WERI-Rb-1 (cell line): ENCODE measurements at regions not wholly inside any gene's neighbourhood (a gene's known extent, or its start where the extent isn't known, plus 50 kb on each side); places are given as distances from the start of the nearest gene placed in this dataset.

Experiments
- DNase-seq: peaks from one replicate; pipeline ENCODE4 v3.0.0-alpha.2; 2020
- H3K27ac ChIP-seq: fragments of 250-450 bp; sonication (Bioruptor Pico); 2 replicates; pipeline ENCODE4 v1.5.1; 2020; ENCODE audit warnings: mild to moderate bottlenecking, moderate library complexity
- H3K27me3 ChIP-seq: fragments of 250-450 bp; sonication (Bioruptor Pico); 2 replicates; pipeline ENCODE4 v1.5.1; 2021; ENCODE audit warnings: mild to moderate bottlenecking, low read depth, moderate library complexity; ENCODE audit not compliant: insufficient read depth, severe bottlenecking
- H3K36me3 ChIP-seq: fragments of 250-450 bp; sonication (Bioruptor Pico); 2 replicates; pipeline ENCODE4 v1.5.1; 2020; ENCODE audit warnings: mild to moderate bottlenecking, moderate library complexity
- H3K4me3 ChIP-seq: 2 replicates; pipeline ENCODE4 v1.5.1; 2011; ENCODE audit warnings: low read depth, mild to moderate bottlenecking, control low read depth, low read length
- H3K9me3 ChIP-seq: fragments of 250-450 bp; sonication (Bioruptor Pico); 2 replicates; pipeline ENCODE4 v1.5.1; 2021; ENCODE audit warnings: mild to moderate bottlenecking, moderate library complexity; ENCODE audit not compliant: severe bottlenecking
- TF ChIP-seq, protein P1 (sequence below): IDR thresholded peaks from 2 replicates; pipeline ENCODE4 v1.5.1; 2011; ENCODE audit warnings: low read depth, mild to moderate bottlenecking, control low read depth, inconsistent platforms, low read length

DNA sequence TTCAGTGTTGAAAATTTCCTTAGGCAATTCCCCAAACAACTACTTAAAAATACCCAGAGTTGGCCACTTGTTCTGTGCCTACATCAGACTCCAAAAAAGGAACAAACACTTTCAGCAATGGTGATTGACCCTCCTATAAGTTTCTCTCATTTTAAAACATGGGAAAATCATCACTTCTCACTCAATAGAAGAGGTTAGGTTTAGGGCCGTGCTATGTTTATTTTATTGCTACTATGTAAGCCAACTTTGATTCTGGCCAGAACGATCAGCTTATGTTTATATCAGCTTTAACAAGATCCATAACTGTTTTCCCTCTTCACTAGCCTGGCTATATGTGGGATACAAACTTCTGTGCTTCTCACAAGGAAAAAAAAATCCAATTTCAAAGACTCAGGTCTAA, 133.1 kb downstream of the MTNR1A start:
- TF ChIP-seq, protein P1, sequence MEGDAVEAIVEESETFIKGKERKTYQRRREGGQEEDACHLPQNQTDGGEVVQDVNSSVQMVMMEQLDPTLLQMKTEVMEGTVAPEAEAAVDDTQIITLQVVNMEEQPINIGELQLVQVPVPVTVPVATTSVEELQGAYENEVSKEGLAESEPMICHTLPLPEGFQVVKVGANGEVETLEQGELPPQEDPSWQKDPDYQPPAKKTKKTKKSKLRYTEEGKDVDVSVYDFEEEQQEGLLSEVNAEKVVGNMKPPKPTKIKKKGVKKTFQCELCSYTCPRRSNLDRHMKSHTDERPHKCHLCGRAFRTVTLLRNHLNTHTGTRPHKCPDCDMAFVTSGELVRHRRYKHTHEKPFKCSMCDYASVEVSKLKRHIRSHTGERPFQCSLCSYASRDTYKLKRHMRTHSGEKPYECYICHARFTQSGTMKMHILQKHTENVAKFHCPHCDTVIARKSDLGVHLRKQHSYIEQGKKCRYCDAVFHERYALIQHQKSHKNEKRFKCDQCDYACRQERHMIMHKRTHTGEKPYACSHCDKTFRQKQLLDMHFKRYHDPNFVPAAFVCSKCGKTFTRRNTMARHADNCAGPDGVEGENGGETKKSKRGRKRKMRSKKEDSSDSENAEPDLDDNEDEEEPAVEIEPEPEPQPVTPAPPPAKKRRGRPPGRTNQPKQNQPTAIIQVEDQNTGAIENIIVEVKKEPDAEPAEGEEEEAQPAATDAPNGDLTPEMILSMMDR, result no peak
- Histone ChIP-seq H3K4me3 (no peak overlapping the region), H3K9me3 (no peaks in the 10 kb centered on the region), H3K27me3 (peaks cover 89% of the 10 kb centered on the region), H3K27ac (no peak overlapping the region), H3K36me3 (no peaks in the 10 kb centered on the region)
- no peak for DNase-seq

DNA sequence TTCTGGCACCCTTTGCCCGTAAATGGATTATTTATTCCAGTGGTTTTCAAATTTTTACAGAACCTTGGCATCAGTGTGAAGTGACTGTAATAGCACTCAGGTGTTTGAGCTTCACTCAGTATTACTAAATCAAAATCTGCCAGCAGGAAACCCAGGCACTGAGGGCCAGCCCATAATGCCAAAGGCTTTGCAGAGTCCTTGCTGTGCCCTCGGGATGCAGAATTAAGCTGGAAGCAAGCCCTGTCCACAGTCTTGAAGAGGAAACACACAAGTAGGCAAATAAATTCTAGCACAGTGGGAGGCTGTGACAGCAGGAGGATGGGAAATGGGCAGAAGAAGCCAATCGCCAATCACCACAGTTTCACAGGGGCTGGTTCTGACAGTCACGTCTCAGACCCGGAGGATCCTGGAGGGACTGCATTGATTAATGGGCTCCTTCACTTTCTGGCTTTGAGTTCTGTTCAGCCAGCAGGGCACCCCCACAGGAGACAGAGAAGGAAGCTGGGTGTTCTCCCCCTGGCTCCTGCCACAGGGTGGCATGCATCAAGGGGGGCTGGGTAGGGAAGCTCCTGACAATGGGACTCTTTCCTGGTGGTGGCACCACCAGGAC, 138.8 kb downstream of the MTNR1A start:
- DNase-seq, result no peak
- TF ChIP-seq, protein P1, result no peak
- Histone ChIP-seq H3K27ac (no peak overlapping the region), H3K36me3 (no peaks in the 10 kb centered on the region), H3K9me3 (no peaks in the 10 kb centered on the region), H3K27me3 (peaks cover 91% of the 10 kb centered on the region), H3K4me3 (no peak overlapping the region)

DNA sequence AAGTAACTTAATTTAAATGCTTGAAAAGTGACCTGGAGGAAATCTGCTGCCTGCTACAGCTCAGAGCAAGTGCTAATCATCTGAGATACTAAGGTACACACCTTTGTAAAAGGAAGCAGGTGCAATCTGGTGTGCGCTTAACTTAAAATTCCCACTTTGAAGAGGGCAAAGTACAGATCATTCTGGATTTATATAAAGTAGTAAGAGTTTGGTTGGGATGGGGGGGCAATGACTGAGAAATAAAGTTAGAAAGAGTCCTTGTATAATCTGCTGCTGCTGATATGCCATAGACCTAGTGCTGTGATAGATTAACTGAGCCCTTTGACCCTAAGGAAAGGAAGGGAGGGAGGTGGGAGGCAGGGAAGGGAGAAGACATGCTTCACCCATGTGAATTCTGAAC, 141.0 kb downstream of the MTNR1A start:
- Histone ChIP-seq H3K36me3 (no peaks in the 10 kb centered on the region), H3K4me3 (no peak overlapping the region), H3K9me3 (no peaks in the 10 kb centered on the region), H3K27ac (no peak overlapping the region), H3K27me3 (peaks cover 92% of the 10 kb centered on the region)
- no peak for DNase-seq
- TF ChIP-seq, protein P1, result no peak

DNA sequence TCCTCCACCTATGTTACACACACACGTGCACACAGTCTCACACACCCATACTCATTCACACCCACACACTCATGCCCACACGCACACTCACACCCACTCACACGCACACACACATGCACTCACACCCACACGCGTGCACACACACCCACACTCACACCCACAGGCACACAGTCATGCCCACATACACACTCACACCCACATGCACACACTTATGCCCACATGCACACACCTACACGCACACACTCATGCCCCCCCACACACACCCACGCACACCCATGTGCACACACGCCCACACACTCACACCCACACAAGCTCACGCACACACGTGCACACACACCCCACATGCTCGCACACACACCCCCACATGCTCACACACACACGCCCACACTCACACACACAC, 140.0 kb downstream of the F11 start:
- no peaks in the 10 kb centered on the region for H3K36me3 ChIP-seq
- peaks cover 98% of the 10 kb centered on the region for H3K27me3 ChIP-seq
- no peak overlapping the region for H3K4me3 ChIP-seq
- TF ChIP-seq, protein P1, result no peak
- DNase-seq, result no peak
- peaks cover 6% of the 10 kb centered on the region for H3K9me3 ChIP-seq
- H3K27ac ChIP-seq, result no peak overlapping the region

DNA sequence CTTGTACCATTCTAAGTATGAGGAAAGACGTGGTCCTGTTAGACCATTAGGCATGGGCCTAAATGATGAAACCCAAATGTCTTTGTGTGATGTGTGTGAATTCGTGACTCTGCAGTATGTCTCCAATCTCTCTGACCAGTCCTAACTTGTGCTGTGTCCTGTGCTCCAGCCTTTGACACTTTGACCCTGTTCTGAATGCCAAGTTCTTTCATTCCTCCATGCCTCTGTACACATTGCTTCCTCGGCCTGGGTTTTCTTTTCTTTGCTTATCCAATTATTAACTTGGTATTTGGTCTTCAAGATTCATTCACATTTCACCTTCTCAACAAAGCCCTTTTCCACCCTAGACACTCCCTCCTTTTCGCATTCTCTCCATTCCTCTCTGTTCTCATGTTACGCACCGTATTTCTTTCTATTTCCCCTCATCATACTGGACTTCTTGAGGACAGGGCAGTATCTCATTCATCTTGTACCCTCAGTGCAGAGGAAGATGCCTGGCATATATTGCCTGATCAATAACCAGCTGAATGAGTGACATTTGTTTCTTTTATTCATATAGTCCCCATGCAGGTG, 138.7 kb downstream of the F11 start:
- Histone ChIP-seq H3K4me3 (no peak overlapping the region), H3K9me3 (peaks cover 6% of the 10 kb centered on the region), H3K36me3 (no peaks in the 10 kb centered on the region), H3K27me3 (peaks cover 96% of the 10 kb centered on the region), H3K27ac (no peak overlapping the region)
- DNase-seq, result no peak
- TF ChIP-seq, protein P1, result no peak

DNA sequence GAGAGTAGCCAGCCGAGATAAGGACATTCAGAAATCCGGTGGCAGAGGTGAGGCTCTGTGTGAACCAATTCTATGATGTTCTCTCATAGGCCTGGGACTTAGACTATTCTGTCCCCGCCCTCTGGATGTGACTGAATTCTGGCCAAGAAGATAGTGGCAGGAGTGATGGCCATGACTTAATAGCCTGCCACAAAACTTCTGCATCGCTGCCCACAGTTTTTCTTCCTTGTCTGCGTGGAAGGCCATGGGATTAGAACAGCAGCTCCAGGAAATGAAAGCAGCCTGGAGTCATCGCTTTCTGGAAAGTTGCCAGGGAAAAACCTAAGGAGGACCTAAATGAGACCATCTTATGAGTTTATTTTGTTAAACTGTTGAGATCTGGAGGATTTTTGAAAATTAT, 134.7 kb downstream of the F11 start:
- Histone ChIP-seq H3K4me3 (no peak overlapping the region), H3K9me3 (peaks cover 6% of the 10 kb centered on the region), H3K36me3 (no peaks in the 10 kb centered on the region), H3K27me3 (peaks cover 69% of the 10 kb centered on the region), H3K27ac (no peak overlapping the region)
- TF ChIP-seq, protein P1, result no peak
- DNase-seq, result no peak
